CD14-positive monocyte (primary cell): ENCODE measurements at regions not wholly inside any gene's neighbourhood (a gene's known extent, or its start where the extent isn't known, plus 50 kb on each side); places are given as distances from the start of the nearest gene placed in this dataset.

Source experiments
- DNase-seq, 3 donors: peaks; one replicate each; pipeline ENCODE4 v3.0.0-alpha.2; 2011 to 2022
- H2AFZ ChIP-seq: 2 replicates; pipeline ENCODE4 v1.6.0; 2012; ENCODE audit warnings: mild to moderate bottlenecking, low read depth, low read length, inconsistent platforms; ENCODE audit not compliant: insufficient read depth, poor library complexity, severe bottlenecking
- H3K27ac ChIP-seq, 2 donors: 1 replicate in 1 of 2; 2 replicates in 1 of 2; pipeline ENCODE4 v1.5.1; 2012 to 2013; ENCODE audit warnings: low read length in 2 of 2, control low read depth in 1 of 2, inconsistent platforms in 1 of 2, low read depth in 1 of 2, mild to moderate bottlenecking in 1 of 2
- H3K27me3 ChIP-seq, 2 donors: one replicate each; pipeline versions ENCODE4 v1.6.0 to v1.6.1; 2011 to 2013; ENCODE audit warnings: low read length in 2 of 2; ENCODE audit not compliant: control insufficient read depth in 2 of 2, insufficient read depth in 2 of 2
- H3K36me3 ChIP-seq, 2 donors: replicated peaks in 1 of 2; 1 replicate in 1 of 2; 2 replicates in 1 of 2; pipeline versions ENCODE4 v1.5.1 to v1.6.1; 2012 to 2013; ENCODE audit warnings: low read length in 2 of 2, control low read depth in 1 of 2, inconsistent platforms in 1 of 2, mild to moderate bottlenecking in 1 of 2; ENCODE audit not compliant: insufficient read depth in 2 of 2, control insufficient read depth in 1 of 2
- H3K4me1 ChIP-seq, 2 donors: 1 replicate in 1 of 2; 2 replicates in 1 of 2; pipeline versions ENCODE4 v1.5.1 to v1.6.1; 2012 to 2013; ENCODE audit warnings: low read length in 2 of 2, control low read depth in 1 of 2, inconsistent platforms in 1 of 2, mild to moderate bottlenecking in 1 of 2, moderate library complexity in 1 of 2; ENCODE audit not compliant: insufficient read depth in 2 of 2, control insufficient read depth in 1 of 2
- H3K4me2 ChIP-seq: replicated peaks from 2 replicates; pipeline ENCODE3; 2012; ENCODE audit warnings: low read length, moderate library complexity, mild to moderate bottlenecking; ENCODE audit not compliant: poor library complexity, severe bottlenecking; ENCODE audit errors: extremely low read depth
- H3K4me3 ChIP-seq, 3 experiments: fragments of 200-600 bp in 1 of 3; sonication (generic) in 1 of 3; replicated peaks in 1 of 3; 1 replicate in 2 of 3; 2 replicates in 1 of 3; pipeline ENCODE4 v1.5.1; 2011 to 2013; ENCODE audit warnings: low read length in 3 of 3, mild to moderate bottlenecking in 3 of 3, control low read depth in 2 of 3, low read depth in 2 of 3, inconsistent platforms in 1 of 3, moderate library complexity in 1 of 3
- H3K79me2 ChIP-seq: 2 replicates; pipeline ENCODE4 v1.6.0; 2012; ENCODE audit warnings: mild to moderate bottlenecking, control low read depth, inconsistent platforms, low read length, moderate library complexity; ENCODE audit not compliant: insufficient read depth
- H3K9ac ChIP-seq: 2 replicates; pipeline ENCODE4 v1.6.0; 2017; ENCODE audit warnings: low read length, mild to moderate bottlenecking; ENCODE audit not compliant: insufficient read depth, poor library complexity, severe bottlenecking
- H3K9me3 ChIP-seq, 2 donors: replicated peaks in 1 of 2; 1 replicate in 1 of 2; 2 replicates in 1 of 2; pipeline versions ENCODE4 v1.5.1 to v1.6.1; 2012 to 2013; ENCODE audit warnings: low read length in 2 of 2, control low read depth in 1 of 2; ENCODE audit not compliant: control insufficient read depth in 1 of 2, insufficient read depth in 1 of 2
- H4K20me1 ChIP-seq: 2 replicates; pipeline ENCODE4 v1.6.0; 2012; ENCODE audit warnings: mild to moderate bottlenecking, low read length, control low read depth, moderate library complexity; ENCODE audit not compliant: insufficient read depth
- H3K27ac Mint-ChIP-seq, 7 donors: one replicate each; pipeline ENCODE4 v1.8.0; 2020; ENCODE audit warnings: mild to moderate bottlenecking in 7 of 7, mixed read lengths in 7 of 7, moderate library complexity in 6 of 7, inconsistent platforms in 2 of 7
- H3K27me3 Mint-ChIP-seq, 3 donors: one replicate each; pipeline ENCODE4 v1.8.0; 2021 to 2022; ENCODE audit warnings: low read depth in 3 of 3, mild to moderate bottlenecking in 3 of 3, mixed read lengths in 3 of 3, moderate library complexity in 3 of 3, inconsistent platforms in 1 of 3
- H3K36me3 Mint-ChIP-seq, 2 donors: one replicate each; pipeline ENCODE4 v1.8.0; 2020; ENCODE audit warnings: mixed read lengths in 2 of 2, inconsistent platforms in 1 of 2, mild to moderate bottlenecking in 1 of 2
- H3K4me1 Mint-ChIP-seq: one replicate; pipeline ENCODE4 v1.8.0; 2020; ENCODE audit warnings: mild to moderate bottlenecking, mixed read lengths
- H3K4me3 Mint-ChIP-seq, 2 donors: one replicate each; pipeline ENCODE4 v1.8.0; 2020; ENCODE audit warnings: mild to moderate bottlenecking in 2 of 2, mixed read lengths in 2 of 2, moderate library complexity in 1 of 2
- H3K9me3 Mint-ChIP-seq, 7 donors: one replicate each; pipeline ENCODE4 v1.8.0; 2020 to 2022; ENCODE audit warnings: mixed read lengths in 7 of 7, mild to moderate bottlenecking in 6 of 7, moderate library complexity in 6 of 7, inconsistent platforms in 2 of 7
- CTCF ChIP-seq: fragments of 200-600 bp; IDR thresholded peaks from one replicate; pipeline ENCODE4 v1.8.0; 2022; ENCODE audit warnings: antibody characterized with exemption, mild to moderate bottlenecking
- WGBS: methylation state at CpG from one replicate; pipeline ENCODE4 v1.1.5; 2013; ENCODE audit warnings: missing lambda C conversion rate; ENCODE audit not compliant: insufficient coverage; 5-methylcytosine and 5-hydroxymethylcytosine counted together
- intact Hi-C, 2 donors: fragments of 100-400 bp; cut with micrococcal nuclease; formaldehyde crosslinking; loops; one replicate each; pipeline versions ENCODE4 v1.15.0 to v1.15.1; 2023

GRCh38 chr21:39056636-39057035, 126.6 kb downstream of the PSMG1 start:
- Histone ChIP-seq H3K79me2 (no peaks in the 10 kb centered on the region), H3K27me3 (no peaks in the 10 kb centered on the region), H2AFZ (no peak overlapping the region), H3K4me1 (peaks cover 11 to 18% of the 10 kb centered on the region in 2 donors), H3K4me3 (no peak overlapping the region), H4K20me1 (no peaks in the 10 kb centered on the region), H3K9me3 (no peaks in the 10 kb centered on the region), H3K9ac (no peak overlapping the region), H3K27ac (no peak overlapping the region), H3K4me2 (no peak overlapping the region), H3K36me3 (no peaks in the 10 kb centered on the region)
- Mint-ChIP-seq H3K9me3 (no peaks in the 10 kb centered on the region), H3K27me3 (no peaks in the 10 kb centered on the region), H3K27ac (peak overlapping the region in 1 of 7 donors; percentile 26), H3K4me1 (peaks cover 19% of the 10 kb centered on the region), H3K36me3 (no peaks in the 10 kb centered on the region), H3K4me3 (no peak overlapping the region)
- no peak for TF ChIP-seq CTCF
- no CpG with 5 or more reads among the region's 2 CpGs for WGBS
- DNase-seq = no peak
- intact Hi-C loops = no loop called here

- Histone ChIP-seq H4K20me1 (no peaks in the 10 kb centered on the region), H2AFZ (no peak overlapping the region), H3K9me3 (no peaks in the 10 kb centered on the region), H3K4me2 (no peak overlapping the region), H3K4me3 (no peak overlapping the region), H3K79me2 (no peaks in the 10 kb centered on the region), H3K36me3 (no peaks in the 10 kb centered on the region), H3K27me3 (no peaks in the 10 kb centered on the region), H3K4me1 (peaks cover 11 to 18% of the 10 kb centered on the region in 2 donors), H3K9ac (no peak overlapping the region), H3K27ac (no peak overlapping the region)
- Mint-ChIP-seq H3K9me3 (no peaks in the 10 kb centered on the region), H3K4me3 (no peak overlapping the region), H3K4me1 (peaks cover 19% of the 10 kb centered on the region), H3K27ac (no peak overlapping the region), H3K36me3 (no peaks in the 10 kb centered on the region), H3K27me3 (no peaks in the 10 kb centered on the region)
- TF ChIP-seq CTCF = no peak
- no peak for DNase-seq
- intact Hi-C loops = no loop called here
- 70% methylated on average over 3 of the region's 6 CpGs for WGBS
Measured at GRCh38 chr21:39055167-39055767, 128.0 kb downstream of the PSMG1 start.
